ENCODE measurements at regions not wholly inside any gene's neighbourhood (a gene's known extent, or its start where the extent isn't known, plus 50 kb on each side); places are given as distances from the start of the nearest gene placed in this dataset.

- no peak for DNase-seq
These were observed 220.6 kb downstream of the GXYLT1 start for GRCh38 chr12:41924111-41924510.

DNA sequence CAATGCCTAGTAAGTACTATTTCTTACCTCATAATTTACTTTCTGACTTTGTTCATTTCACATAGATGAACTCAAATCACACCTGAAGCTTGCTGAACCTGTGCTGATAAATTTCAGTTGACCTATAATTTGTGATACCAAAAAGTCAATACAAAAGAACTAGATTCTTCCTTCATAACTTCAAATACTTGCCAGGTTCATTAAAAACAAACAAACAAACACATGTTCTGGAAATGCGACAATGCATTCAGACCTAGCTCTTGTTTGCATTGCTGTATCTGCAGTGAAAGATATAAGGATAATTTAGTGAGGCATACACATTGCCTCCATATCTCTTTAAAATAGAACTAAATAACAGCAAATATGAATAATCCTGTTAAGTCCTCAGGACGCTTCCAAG is 221.3 kb downstream of the GXYLT1 start:
- no peak for DNase-seq

DNA sequence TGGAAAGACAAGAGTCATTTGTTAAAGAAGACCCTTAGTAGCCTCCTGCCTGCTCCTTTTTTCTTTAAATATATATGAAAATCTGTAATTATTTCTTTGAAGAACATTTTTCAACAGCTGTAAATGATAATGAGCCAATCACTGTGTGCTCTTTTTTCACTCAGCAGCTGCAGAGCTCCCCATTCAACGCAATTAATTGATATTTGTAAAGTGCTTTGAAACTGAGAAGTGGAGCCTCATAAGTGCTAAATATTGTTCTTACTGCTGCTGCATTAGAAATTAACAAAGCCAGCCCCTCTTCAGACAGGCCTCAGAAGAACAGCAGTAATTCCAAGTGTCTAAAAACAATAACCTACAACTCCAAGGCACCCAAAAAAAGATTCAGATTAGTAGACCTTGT is 224.3 kb downstream of the GXYLT1 start:
- no peak for DNase-seq

DNA sequence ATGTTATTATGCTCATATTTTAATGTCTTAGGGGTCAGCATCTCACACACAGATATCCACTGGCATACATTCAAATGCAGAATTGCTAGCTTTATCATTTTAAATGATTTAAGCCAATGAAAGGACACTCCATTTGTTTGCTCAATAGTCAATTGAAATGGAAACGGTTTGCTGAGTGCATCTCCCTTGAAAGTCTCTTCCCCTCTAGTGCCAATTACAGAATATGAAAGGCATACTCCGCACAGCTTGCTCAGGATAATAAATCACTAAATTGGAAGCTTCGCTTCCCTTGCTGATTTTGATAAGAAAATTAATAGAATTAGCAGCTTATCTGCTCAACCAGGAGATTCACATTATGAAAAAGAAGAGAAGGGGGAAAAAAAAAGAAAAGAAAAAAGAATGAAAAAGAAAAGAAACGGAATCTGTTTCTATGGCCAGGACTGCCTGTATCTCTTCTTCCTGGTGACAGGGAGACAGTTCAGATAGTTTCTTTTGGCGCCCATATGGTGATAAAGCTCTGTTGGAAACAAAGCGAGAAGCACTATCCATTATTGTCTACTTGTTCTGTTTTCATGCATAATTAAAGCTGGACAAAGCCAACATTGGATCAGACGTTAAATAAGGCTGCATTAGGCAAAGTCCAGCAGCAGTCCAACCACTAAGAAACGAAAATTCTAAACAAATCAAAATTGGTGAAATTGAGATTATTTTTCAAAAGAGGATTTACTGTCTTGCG is 225.0 kb downstream of the GXYLT1 start:
- no peak for DNase-seq

- no peak for DNase-seq
These were observed 225.6 kb downstream of the GXYLT1 start for GRCh38 chr12:41919048-41919447.

DNA sequence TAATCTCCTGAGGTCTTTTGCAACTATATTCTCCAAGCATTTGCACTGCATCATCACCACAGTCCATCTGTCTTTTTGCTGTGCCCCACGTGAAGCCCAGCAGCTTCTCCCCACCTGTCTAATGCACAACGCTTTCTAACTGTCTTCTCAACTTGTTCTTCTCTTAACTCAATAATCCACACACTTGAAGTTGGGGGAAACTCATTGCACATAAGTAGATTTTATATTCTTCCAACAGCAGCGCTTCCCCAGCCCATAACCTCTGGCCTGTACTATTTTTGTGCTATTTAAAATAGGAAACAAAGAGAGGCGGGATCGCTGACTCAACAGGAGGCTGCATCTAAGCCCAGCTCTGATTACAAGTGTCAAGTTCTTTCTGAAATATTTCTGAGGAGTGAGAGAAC is 226.7 kb downstream of the GXYLT1 start:
- no peak for DNase-seq

DNA sequence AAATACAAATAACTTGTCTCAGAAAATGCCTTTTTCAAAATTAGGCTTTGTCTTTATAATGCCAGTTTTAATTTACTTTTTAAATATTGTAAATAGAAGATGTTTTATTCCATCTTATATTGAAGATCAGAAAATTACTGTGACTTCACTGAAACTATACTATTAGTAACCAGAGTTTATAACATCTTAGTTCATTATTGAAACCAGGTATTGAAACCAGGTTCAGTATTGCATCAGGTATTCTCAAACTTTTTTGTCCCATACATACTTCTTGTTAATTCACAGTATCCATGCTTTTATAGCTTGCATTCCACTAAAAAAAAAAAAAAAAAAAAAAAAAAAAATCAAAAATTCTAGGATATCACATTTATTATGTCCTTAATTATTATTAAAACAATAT is 227.5 kb downstream of the GXYLT1 start:
- no peak for DNase-seq

DNA sequence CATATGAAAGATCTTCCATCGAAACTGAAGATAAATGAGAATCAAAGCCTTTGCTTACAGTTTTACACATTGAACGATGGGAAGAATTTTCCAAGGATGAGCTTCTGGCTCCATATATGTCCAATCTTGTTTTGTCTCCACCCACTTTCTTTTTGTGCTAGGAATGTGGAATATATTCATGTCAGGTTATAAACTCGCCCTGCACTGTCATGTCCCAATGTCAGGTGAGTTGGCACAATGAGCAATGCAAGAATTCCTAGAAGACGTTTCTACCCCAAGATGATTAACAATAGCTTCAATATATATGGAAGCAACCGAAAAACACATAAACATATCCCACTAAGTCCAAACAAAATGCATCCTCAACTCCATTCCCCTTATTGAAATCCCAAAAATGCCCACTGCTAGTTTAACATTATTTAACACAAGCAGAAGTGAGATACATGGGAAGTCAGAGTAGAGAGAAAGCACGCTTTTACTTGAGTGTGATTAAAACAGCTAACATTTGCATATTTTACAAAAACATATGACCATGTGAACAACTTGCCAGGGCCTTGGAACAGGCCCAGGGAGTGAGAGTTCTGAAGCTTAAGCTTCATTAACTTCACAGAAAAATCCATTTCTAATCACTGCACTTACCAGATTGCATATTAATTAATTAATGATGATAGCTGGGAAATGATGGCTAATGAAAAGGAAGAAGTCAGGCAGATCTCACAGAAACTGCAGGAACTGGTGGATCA is 233.9 kb downstream of the GXYLT1 start:
- DNase-seq, result no peak

- DNase-seq, result no peak
These were observed 236.5 kb downstream of the GXYLT1 start for GRCh38 chr12:41908206-41908605.

- DNase-seq, result no peak
These were observed 237.1 kb downstream of the GXYLT1 start for GRCh38 chr12:41907550-41907949.

DNA sequence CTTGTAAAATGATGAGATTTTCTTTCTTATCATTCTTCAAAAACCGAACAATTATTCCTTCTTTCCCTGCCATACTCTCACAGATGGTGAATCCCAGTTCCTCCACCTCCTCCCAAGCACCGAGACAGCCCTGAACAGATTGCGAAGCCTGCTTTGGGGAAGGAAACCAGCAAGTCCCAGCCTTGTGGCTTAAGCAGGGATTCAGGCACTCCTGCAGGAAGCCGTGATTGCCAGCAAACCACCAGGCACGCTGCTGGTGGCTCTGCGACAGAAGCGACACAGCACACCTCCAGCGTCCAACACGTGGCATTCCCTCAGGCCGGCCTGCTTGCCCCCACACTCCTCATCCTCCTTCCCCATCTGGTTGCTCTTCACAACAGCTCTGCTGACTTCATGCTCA is 237.7 kb downstream of the GXYLT1 start:
- DNase-seq, result no peak

GRCh38 chr12:41905759-41906297 is 238.8 kb downstream of the GXYLT1 start:
- DNase-seq, result no peak

GRCh38 chr12:41905073-41905758 is 239.5 kb downstream of the GXYLT1 start:
- no peak for DNase-seq

- no peak for DNase-seq
These were observed 240.6 kb downstream of the GXYLT1 start for GRCh38 chr12:41904041-41904440.

- no peak for DNase-seq
These were observed 241.5 kb downstream of the GXYLT1 start for GRCh38 chr12:41903014-41903708.

GRCh38 chr12:41899577-41899976 is 245.1 kb downstream of the GXYLT1 start:
- DNase-seq, result no peak

GRCh38 chr12:41897593-41897992 is 247.1 kb downstream of the GXYLT1 start:
- DNase-seq, result no peak

DNA sequence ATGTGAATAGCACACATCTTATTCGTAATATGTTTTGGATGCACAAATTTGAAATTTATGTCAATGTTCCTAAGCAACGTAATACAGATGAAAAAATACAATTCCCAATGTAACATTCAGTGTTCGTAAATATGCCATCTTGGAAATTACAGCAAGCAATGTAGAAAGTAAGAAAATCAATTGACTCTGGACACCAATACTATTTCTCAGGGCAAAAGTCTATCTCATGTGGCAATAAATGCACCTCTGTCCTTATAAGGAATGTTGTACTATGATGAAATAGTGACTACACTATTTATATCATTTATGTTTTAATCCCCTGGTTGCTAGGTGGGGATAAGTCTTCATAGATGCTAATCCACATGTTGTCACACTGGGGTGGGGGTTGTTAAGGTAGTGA is 251.2 kb downstream of the GXYLT1 start:
- no peak for DNase-seq

DNA sequence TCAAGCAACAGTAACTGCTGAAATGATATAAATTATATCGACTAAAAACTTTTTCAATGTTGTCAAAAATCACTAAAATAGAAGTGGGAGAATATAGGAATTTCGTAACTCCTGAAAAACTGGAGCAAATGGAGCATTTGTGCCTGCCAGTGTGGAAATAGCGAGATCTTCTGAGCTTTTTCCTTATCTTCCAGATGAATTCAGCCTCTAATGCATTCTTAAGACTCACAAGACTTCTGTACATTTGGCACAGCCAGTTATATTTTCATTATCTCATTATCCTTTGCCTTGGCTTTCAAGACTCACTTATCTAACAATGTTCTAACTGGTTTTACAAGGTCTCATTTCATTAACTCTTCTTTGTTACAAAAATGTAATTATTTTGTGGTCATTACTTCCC is 252.4 kb downstream of the GXYLT1 start:
- no peak for DNase-seq

GRCh38 chr12:41891226-41891625 is 253.4 kb downstream of the GXYLT1 start:
- no peak for DNase-seq

DNA sequence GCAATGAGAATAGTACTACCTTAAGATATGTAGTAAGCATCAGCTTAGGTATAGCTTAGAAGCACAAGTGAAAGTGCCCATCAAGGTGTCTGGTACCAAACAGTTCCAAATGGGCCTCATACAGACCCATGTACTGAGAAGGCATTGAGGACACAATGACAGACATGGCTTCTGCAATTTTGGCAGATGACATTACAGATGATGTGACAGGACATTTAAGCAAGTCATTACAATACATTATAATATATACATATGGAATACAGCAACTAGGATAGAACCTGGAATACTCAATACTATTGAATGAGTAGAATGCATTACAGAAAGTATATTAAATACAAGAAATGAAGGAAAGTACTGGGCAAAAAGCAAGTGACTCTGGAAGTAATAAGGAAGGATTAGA is 256.4 kb downstream of the GXYLT1 start:
- no peak for DNase-seq

DNA sequence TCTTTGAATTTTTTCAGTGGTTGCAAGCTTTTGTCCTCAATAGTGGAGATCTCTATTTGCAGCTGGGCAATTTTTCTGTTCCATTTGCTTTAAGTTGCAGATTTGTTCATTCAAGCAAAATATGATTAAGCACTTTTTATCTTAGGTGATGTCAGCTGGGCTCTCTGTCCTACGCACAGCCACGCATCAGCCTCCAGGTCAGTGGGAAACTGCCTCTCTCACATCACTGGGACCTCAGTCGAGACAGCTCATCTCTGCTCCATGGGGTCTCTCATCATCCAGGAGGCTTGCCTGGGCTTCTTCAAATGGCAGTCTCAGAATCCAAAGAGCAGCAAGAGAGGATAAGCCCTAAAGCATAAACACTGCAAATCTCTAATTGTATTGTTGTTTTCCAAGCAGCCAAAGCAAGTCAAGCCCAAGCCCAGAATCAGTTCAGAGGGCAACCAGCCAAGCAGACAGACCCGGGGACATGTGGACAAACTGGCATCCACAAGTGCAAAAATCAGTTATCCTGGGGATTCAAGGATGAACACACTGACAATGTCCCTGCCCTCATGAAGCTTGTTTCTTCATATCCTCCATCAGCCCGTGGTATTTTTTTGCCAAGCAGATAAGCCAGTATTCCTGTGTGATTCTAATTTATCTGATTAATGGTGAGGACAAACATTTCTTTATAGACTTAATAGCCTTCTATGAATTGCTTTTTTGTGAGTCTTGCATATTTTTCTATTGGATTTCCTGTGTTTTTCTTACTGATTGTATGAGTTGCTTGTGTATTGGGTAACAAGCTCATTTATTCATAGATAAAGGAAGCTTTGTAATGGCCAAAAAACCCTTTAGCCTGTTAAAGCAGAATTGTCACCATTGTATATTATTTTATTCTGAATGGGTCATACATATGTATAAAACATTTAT is 262.5 kb downstream of the GXYLT1 start:
- DNase-seq, result no peak
